ENCODE measurements at regions not wholly inside any gene's neighbourhood (a gene's known extent, or its start where the extent isn't known, plus 50 kb on each side); places are given as distances from the start of the nearest gene placed in this dataset.
"Not testable (repeated sequence)": the region's sequence is repeated elsewhere in the genome, so short reads cannot be mapped to it uniquely, and the experiment has no call there.

- DNase-seq, result no peak
Observed at GRCh38 chr11:56876621-56877275, 112.0 kb upstream of the OR5AK2 start.

GRCh38 chr11:56855217-56855616 is 106.7 kb upstream of the OR9G4 start:
- DNase-seq, result no peak

GRCh38 chr11:56852131-56852530 is 103.6 kb upstream of the OR9G4 start:
- DNase-seq, result no peak

GRCh38 chr11:56849852-56850251 is 101.4 kb upstream of the OR9G4 start:
- DNase-seq, result no peak

GRCh38 chr11:56849250-56849649 is 100.8 kb upstream of the OR9G4 start:
- no peak for DNase-seq

GRCh38 chr11:56848141-56848809 is 99.8 kb upstream of the OR9G4 start:
- DNase-seq, result no peak

- no peak for DNase-seq
Observed at GRCh38 chr11:56846631-56847576, 98.4 kb upstream of the OR9G4 start.

- DNase-seq, result no peak
Observed at GRCh38 chr11:56845121-56845732, 96.7 kb upstream of the OR9G4 start.

- no peak for DNase-seq
Observed at GRCh38 chr11:56843816-56844215, 95.3 kb upstream of the OR9G4 start.

GRCh38 chr11:56842814-56843794 is 94.6 kb upstream of the OR9G4 start:
- DNase-seq, result no peak

- DNase-seq, result peak in 1 of 2 donors; percentile 2
Observed at GRCh38 chr11:56841210-56841810, 92.8 kb upstream of the OR9G4 start.

GRCh38 chr11:56827357-56827756 is 78.9 kb upstream of the OR9G4 start:
- DNase-seq, result not testable (repeated sequence)

GRCh38 chr11:56819916-56820315 is 71.4 kb upstream of the OR9G4 start:
- no peak for DNase-seq

- DNase-seq, result no peak
Observed at GRCh38 chr11:56817661-56818060, 69.2 kb upstream of the OR9G4 start.

- DNase-seq, result no peak
Observed at GRCh38 chr11:56816259-56816658, 67.8 kb upstream of the OR9G4 start.

- no peak for DNase-seq
Observed at GRCh38 chr11:56808326-56808725, 59.8 kb upstream of the OR9G4 start.

- no peak for DNase-seq
Observed at GRCh38 chr11:56799691-56800210, 51.3 kb upstream of the OR9G4 start.

All from CD4-positive, alpha-beta T cell treated with Interleukin-4 for 1 hour (primary cell).